BJ (cell line): ENCODE measurements at regions not wholly inside any gene's neighbourhood (a gene's known extent, or its start where the extent isn't known, plus 50 kb on each side); places are given as distances from the start of the nearest gene placed in this dataset.
A peak's percentile ranks its signal among the peaks of the same experiment; 100 is the strongest.

Experiments
- CTCF ChIA-PET: fragments of 350-600 bp; formaldehyde crosslinking; extraction: SDS; loops from one replicate; lab custom pipeline; 2021; ENCODE audit warnings: antibody characterized with exemption, inconsistent platforms; lab: Yijun Ruan, JAX
- POLR2A ChIA-PET: fragments of 300-600 bp; sonication (Branson Sonifier 250); formaldehyde crosslinking; extraction: SDS; loops from one replicate; lab custom pipeline; 2021; ENCODE audit warnings: antibody characterized with exemption; lab: Charles Lee
- DNase-seq: peaks from one replicate; pipeline ENCODE4 v3.0.0-alpha.2; 2011; ENCODE audit warnings: low read depth
- H3K27me3 ChIP-seq: 2 replicates; pipeline ENCODE4 v1.6.0; 2011; ENCODE audit warnings: low read length; ENCODE audit not compliant: control insufficient read depth, insufficient read depth
- H3K36me3 ChIP-seq: 2 replicates; pipeline ENCODE4 v1.5.1; 2011; ENCODE audit warnings: low read length; ENCODE audit not compliant: control insufficient read depth, insufficient read depth
- H3K4me3 ChIP-seq: 2 replicates; pipeline ENCODE4 v1.5.1; 2011; ENCODE audit warnings: low read depth, mild to moderate bottlenecking, control low read depth, low read length
- TF ChIP-seq, protein P1 (sequence below): IDR thresholded peaks from 2 replicates; pipeline ENCODE4 v1.5.1; 2011; ENCODE audit warnings: low read depth, mild to moderate bottlenecking, control low read depth, inconsistent platforms, low read length, moderate library complexity; ENCODE audit not compliant: insufficient read depth

DNA sequence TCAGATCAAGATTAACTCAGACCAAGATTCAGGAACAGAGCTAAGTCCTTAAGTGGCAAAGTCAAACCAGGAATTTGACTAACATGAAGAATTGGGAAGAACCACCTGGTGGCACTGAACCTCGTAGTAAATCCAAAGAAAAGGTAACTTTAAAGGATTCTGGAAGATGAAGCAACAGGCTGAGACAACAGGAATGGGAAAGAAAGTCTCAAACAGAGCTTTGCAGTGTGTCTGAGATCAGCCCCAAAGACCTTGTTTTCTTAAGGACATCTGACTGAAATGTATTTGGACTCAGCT is 126.1 kb downstream of the ASB9 start:
- CTCF ChIA-PET, result interaction anchor here (1.6 to 1.8 kb wide), 4 partner anchors 12 to 99 kb away, joined by 4 to 6 read pairs (median 4); no protein-coding TSS in a partner anchor
- no peak overlapping the region for H3K4me3 ChIP-seq
- H3K27me3 ChIP-seq, result no peaks in the 10 kb centered on the region
- DNase-seq, result no peak
- no peaks in the 10 kb centered on the region for H3K36me3 ChIP-seq
- POLR2A ChIA-PET, result no interaction called here
- TF ChIP-seq, protein P1, sequence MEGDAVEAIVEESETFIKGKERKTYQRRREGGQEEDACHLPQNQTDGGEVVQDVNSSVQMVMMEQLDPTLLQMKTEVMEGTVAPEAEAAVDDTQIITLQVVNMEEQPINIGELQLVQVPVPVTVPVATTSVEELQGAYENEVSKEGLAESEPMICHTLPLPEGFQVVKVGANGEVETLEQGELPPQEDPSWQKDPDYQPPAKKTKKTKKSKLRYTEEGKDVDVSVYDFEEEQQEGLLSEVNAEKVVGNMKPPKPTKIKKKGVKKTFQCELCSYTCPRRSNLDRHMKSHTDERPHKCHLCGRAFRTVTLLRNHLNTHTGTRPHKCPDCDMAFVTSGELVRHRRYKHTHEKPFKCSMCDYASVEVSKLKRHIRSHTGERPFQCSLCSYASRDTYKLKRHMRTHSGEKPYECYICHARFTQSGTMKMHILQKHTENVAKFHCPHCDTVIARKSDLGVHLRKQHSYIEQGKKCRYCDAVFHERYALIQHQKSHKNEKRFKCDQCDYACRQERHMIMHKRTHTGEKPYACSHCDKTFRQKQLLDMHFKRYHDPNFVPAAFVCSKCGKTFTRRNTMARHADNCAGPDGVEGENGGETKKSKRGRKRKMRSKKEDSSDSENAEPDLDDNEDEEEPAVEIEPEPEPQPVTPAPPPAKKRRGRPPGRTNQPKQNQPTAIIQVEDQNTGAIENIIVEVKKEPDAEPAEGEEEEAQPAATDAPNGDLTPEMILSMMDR, result no peak

DNA sequence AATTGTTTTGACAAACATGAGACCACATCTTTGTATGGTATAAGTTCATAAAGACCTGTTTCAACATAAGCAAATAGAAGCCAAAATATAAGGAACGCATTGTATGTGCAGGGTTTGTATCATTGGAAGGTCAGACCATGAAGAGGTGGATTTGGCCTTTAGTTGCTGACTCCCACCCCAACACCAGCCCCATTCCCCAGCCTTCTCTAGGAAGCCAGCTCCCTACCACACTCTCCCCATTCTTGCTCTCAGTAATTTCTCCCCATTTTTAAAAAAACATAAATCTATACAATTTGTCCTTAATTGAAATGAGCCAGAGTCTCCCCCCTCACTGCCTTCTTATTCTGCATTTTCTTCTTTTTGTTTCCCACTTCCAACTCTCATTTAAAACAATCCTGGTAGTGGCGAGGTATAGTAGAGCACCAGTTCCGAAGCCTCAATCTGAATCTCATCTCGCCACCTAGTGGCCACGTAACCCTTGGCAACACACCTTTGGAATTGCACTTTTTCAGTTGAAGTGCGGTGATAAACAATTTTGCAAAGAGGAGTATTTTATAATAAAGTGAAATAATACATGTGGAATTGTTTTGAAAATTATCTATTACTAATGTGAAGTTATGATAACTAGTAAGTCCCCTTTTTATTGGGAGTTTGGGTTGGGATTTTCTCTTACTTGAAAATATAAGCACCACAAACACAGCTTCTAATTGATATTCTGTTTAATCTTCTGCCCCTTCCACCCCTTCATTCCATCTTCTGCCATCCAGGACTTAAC is 126.6 kb downstream of the ASB9 start:
- TF ChIP-seq, protein P1, result peak; percentile 66
- Histone ChIP-seq H3K4me3 (no peak overlapping the region), H3K36me3 (no peaks in the 10 kb centered on the region), H3K27me3 (no peaks in the 10 kb centered on the region)
- ChIA-PET CTCF (interaction anchor here (0.8 to 1.8 kb wide), 6 partner anchors 10 to 179 kb away, joined by 3 to 6 read pairs (median 4); no protein-coding TSS in a partner anchor), POLR2A (no interaction called here)
- no peak for DNase-seq

DNA sequence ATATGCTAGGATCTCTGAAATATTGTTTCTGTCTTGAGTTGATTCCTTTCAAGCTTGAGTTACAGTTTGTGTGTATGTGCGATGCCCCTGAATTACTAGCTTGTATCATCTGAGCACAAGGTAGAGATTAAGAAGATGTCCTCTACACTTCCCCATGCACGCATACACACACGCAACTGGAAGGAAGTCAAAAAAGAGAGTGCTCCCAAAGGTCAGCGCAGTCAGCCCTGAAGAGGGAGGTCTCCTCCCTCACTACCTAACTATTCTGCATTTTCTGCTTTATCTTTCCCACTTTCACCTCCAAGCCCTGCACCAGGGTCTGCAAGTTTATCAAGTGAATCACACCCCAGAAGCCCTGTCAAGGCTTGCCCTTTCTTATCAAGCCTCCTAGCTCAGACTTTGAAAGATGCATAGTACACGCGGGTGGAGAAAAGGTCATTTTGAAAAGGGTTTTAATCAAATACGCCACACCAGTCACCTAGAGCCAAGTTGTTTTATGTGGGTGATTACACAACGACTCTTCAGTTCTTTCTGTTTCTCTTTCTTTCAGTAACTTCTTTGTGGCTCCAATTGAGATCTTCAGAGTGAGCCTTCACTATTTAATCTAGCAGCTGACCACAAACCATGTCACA is 127.7 kb downstream of the ASB9 start:
- ChIA-PET POLR2A (no interaction called here), CTCF (interaction anchor here (0.7 to 1.6 kb wide), 4 partner anchors 11 to 178 kb away, joined by 3 to 4 read pairs (median 4); no protein-coding TSS in a partner anchor)
- no peaks in the 10 kb centered on the region for H3K36me3 ChIP-seq
- DNase-seq, result no peak
- no peaks in the 10 kb centered on the region for H3K27me3 ChIP-seq
- TF ChIP-seq, protein P1, result no peak
- H3K4me3 ChIP-seq, result no peak overlapping the region

DNA sequence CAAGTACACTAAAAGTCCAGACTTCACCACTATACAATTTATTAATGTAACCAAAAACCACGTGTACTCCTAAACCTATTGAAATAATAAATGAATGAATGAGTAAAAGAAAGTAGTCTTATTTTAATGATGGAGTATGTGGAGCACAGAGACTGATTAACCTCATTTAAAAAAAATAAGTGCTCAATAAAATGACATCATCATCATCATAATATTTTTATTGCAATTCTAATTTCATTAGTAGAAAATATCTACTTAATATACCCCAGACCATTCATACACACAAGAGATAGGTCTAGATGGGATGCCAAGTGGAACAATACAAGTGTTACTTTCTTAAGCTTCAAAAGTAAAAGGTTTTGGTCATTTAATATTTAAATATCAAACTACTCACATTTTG is 133.1 kb downstream of the ASB9 start:
- POLR2A ChIA-PET, result no interaction called here
- Histone ChIP-seq H3K36me3 (no peaks in the 10 kb centered on the region), H3K27me3 (no peaks in the 10 kb centered on the region), H3K4me3 (no peak overlapping the region)
- TF ChIP-seq, protein P1, result no peak
- CTCF ChIA-PET, result no interaction called here
- DNase-seq, result no peak

DNA sequence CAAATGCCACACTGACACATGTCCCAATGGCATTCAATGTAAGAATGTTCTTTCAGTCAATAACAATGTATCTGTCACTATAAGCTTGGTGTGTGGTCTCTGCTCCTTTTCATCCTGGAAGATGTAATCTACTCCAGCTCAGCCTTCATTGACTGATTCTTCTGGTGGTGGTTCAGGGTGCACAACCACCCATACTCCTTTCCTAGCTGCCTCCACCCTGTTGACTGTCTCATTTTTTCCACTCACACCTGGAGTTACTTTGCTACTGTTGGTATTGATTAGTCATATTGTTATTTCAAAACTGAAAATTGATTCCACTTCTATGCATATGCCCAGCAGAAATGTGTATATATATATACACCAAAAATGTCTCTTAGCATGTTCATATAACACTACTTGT is 140.5 kb downstream of the ASB9 start:
- TF ChIP-seq, protein P1, result no peak
- POLR2A ChIA-PET, result no interaction called here
- H3K36me3 ChIP-seq, result no peaks in the 10 kb centered on the region
- no peak overlapping the region for H3K4me3 ChIP-seq
- CTCF ChIA-PET, result no interaction called here
- DNase-seq, result no peak
- H3K27me3 ChIP-seq, result no peaks in the 10 kb centered on the region
